NCI-H82 (cell line): ENCODE measurements at regions not wholly inside any gene's neighbourhood (a gene's known extent, or its start where the extent isn't known, plus 50 kb on each side); places are given as distances from the start of the nearest gene placed in this dataset.
"Not testable (repeated sequence)": the region's sequence is repeated elsewhere in the genome, so short reads cannot be mapped to it uniquely, and the experiment has no call there.

Experiments
- DNase-seq: peaks from one replicate; lab custom pipeline; 2025; lab: John Stamatoyannopoulos, UW

- no peak for DNase-seq
Observed at GRCh38 chr2:14752295-14752694, 119.8 kb downstream of the LRATD1 start.

GRCh38 chr2:14756122-14756541, 123.6 kb downstream of the LRATD1 start:
- DNase-seq: no peak

- no peak for DNase-seq
Observed at GRCh38 chr2:14756981-14757657, 124.6 kb downstream of the LRATD1 start.

GRCh38 chr2:14759082-14759481, 126.6 kb downstream of the LRATD1 start:
- DNase-seq: peak; percentile 92

GRCh38 chr2:14760169-14760568, 127.7 kb downstream of the LRATD1 start:
- peak; percentile 25 for DNase-seq

- DNase-seq: peak; percentile 71
Observed at GRCh38 chr2:14761118-14761517, 128.6 kb downstream of the LRATD1 start.

GRCh38 chr2:14773696-14774095, 141.2 kb downstream of the LRATD1 start:
- DNase-seq: peak; percentile 28

GRCh38 chr2:14774436-14774968, 142.0 kb downstream of the LRATD1 start:
- DNase-seq: peak; percentile 65

- no peak for DNase-seq
Observed at GRCh38 chr2:14776216-14776615, 143.7 kb downstream of the LRATD1 start.

- DNase-seq: no peak
Observed at GRCh38 chr2:14778015-14778414, 145.5 kb downstream of the LRATD1 start.

- DNase-seq: peak; percentile 35
Observed at GRCh38 chr2:14779252-14779651, 146.7 kb downstream of the LRATD1 start.

GRCh38 chr2:14781142-14781541, 148.6 kb downstream of the LRATD1 start:
- no peak for DNase-seq

GRCh38 chr2:14788814-14789213, 156.3 kb downstream of the LRATD1 start:
- not testable (repeated sequence) for DNase-seq

- peak; percentile 29 for DNase-seq
Observed at GRCh38 chr2:14790041-14790640, 157.6 kb downstream of the LRATD1 start.

GRCh38 chr2:14803994-14804393, 171.5 kb downstream of the LRATD1 start:
- no peak for DNase-seq

- no peak for DNase-seq
Observed at GRCh38 chr2:14804902-14805301, 172.4 kb downstream of the LRATD1 start.

- no peak for DNase-seq
Observed at GRCh38 chr2:14806613-14807012, 174.1 kb downstream of the LRATD1 start.

GRCh38 chr2:14815201-14815600, 182.7 kb downstream of the LRATD1 start:
- DNase-seq: no peak

- no peak for DNase-seq
Observed at GRCh38 chr2:14816069-14817060, 183.8 kb downstream of the LRATD1 start.

- DNase-seq: no peak
Observed at GRCh38 chr2:14817848-14818247, 185.3 kb downstream of the LRATD1 start.

- DNase-seq: no peak
Observed at GRCh38 chr2:14826518-14826917, 194.0 kb downstream of the LRATD1 start.
